ENCODE measurements at regions not wholly inside any gene's neighbourhood (a gene's known extent, or its start where the extent isn't known, plus 50 kb on each side); places are given as distances from the start of the nearest gene placed in this dataset.

GRCh38 chr13:105937451-105937850, 598.0 kb downstream of the EFNB2 start:
- DNase-seq (ENCODE audit: low read depth in 2 of 2), result no peak
- H3K4me3 ChIP-seq (replicated peaks in 1 of 2; ENCODE audit: low read depth in 2 of 2, low read length in 2 of 2), result no peak overlapping the region
- TF ChIP-seq CTCF (IDR thresholded peaks at IDR 0.05; ENCODE audit: low read depth, low read length), result no peak

- TF ChIP-seq CTCF (IDR thresholded peaks at IDR 0.05; ENCODE audit: low read depth, low read length), result no peak
- DNase-seq (ENCODE audit: low read depth in 2 of 2), result no peak
Observed at GRCh38 chr13:105936816-105937215, 598.6 kb downstream of the EFNB2 start.

GRCh38 chr13:105929505-105929904, 606.0 kb downstream of the EFNB2 start:
- DNase-seq (ENCODE audit: low read depth in 2 of 2), result no peak
- no peak overlapping the region for H3K4me3 ChIP-seq (replicated peaks in 1 of 2; ENCODE audit: low read depth in 2 of 2, low read length in 2 of 2)
- TF ChIP-seq CTCF (IDR thresholded peaks at IDR 0.05; ENCODE audit: low read depth, low read length), result no peak

More at GRCh38 chr13:105936816-105937215, 598.6 kb downstream of the EFNB2 start:
- H3K4me3 ChIP-seq (replicated peaks in 1 of 2; ENCODE audit: low read depth in 2 of 2, low read length in 2 of 2), result no peak overlapping the region

- TF ChIP-seq CTCF (IDR thresholded peaks at IDR 0.05; ENCODE audit: low read depth, low read length), result no peak
- no peak for DNase-seq (ENCODE audit: low read depth in 2 of 2)
- no peak overlapping the region for H3K4me3 ChIP-seq (replicated peaks in 1 of 2; ENCODE audit: low read depth in 2 of 2, low read length in 2 of 2)
Observed at GRCh38 chr13:105928901-105929300, 606.6 kb downstream of the EFNB2 start.

- TF ChIP-seq CTCF (IDR thresholded peaks at IDR 0.05; ENCODE audit: low read depth, low read length), result no peak
- H3K4me3 ChIP-seq (replicated peaks in 1 of 2; ENCODE audit: low read depth in 2 of 2, low read length in 2 of 2), result no peak overlapping the region
- DNase-seq (ENCODE audit: low read depth in 2 of 2), result no peak
Observed at GRCh38 chr13:105928048-105928447, 607.4 kb downstream of the EFNB2 start.

GRCh38 chr13:105925496-105925895, 610.0 kb downstream of the EFNB2 start:
- peak; percentile 58 to 79 for DNase-seq (ENCODE audit: low read depth in 2 of 2)
- no peak for TF ChIP-seq CTCF (IDR thresholded peaks at IDR 0.05; ENCODE audit: low read depth, low read length)

GRCh38 chr13:105921711-105922110, 613.8 kb downstream of the EFNB2 start:
- no peak overlapping the region for H3K4me3 ChIP-seq (replicated peaks in 1 of 2; ENCODE audit: low read depth in 2 of 2, low read length in 2 of 2)
- no peak for DNase-seq (ENCODE audit: low read depth in 2 of 2)
- no peak for TF ChIP-seq CTCF (IDR thresholded peaks at IDR 0.05; ENCODE audit: low read depth, low read length)

More at GRCh38 chr13:105925496-105925895, 610.0 kb downstream of the EFNB2 start:
- no peak overlapping the region for H3K4me3 ChIP-seq (replicated peaks in 1 of 2; ENCODE audit: low read depth in 2 of 2, low read length in 2 of 2)
